ENCODE measurements at regions not wholly inside any gene's neighbourhood (a gene's known extent, or its start where the extent isn't known, plus 50 kb on each side); places are given as distances from the start of the nearest gene placed in this dataset.
"Not testable (repeated sequence)": the region's sequence is repeated elsewhere in the genome, so short reads cannot be mapped to it uniquely, and the experiment has no call there.

DNA sequence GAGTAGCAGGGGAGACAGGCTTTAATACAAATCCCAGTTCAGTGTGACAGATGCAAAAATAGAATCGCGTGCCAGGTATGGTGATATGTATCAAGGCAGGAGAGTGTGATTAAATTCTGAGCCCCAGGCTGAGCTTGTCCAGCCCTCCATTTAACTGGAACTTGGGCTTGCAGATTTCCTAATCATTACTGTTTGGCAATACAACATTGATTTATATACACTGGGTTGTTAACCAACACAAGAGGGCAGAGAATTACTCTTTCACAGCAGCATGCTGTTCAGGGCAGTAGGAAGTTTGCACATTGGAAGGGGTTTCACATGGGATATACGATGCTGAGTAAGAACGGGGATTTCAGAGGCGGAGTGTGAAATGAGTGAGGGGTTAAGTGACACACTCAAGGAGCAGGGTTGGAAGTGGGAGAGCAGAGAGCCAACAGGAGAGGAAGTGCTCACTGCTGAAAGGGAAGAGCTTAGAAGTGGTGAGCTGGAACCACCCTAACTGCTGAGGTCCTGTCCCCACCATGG is 70.8 kb upstream of the ATXN1 start:
- H3K4me1 Mint-ChIP-seq (ENCODE audit: low read depth), result peaks cover 25% of the 10 kb centered on the region
- no peak overlapping the region for H3K27ac Mint-ChIP-seq
- DNase-seq (ENCODE audit: low spot score), result no peak
- H3K4me3 Mint-ChIP-seq, result no peak overlapping the region
- peaks cover 30% of the 10 kb centered on the region for H3K27me3 Mint-ChIP-seq (ENCODE audit: low read depth)
- H3K9me3 Mint-ChIP-seq, result no peaks in the 10 kb centered on the region
- no peaks in the 10 kb centered on the region for H3K36me3 Mint-ChIP-seq (ENCODE audit: low read depth)

DNA sequence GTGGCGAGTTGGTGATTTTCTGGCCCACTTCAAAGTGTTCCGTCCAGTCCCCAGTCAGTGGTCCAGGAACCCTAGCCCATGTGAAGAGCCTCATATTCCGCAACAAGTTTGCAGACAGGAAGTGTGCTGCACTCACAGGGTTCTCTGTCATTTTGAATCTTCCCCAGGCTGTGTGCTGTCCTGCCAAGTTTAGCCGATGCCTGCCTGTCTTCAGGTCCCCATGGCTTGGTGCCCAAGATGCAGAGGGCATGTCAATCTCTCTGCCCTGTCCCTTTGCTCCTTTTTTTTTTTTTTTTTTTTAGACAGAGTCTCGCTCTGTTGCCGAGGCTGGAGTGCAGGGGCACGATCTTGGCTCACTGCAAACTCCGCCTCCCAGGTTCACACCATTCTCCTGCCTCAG is 69.9 kb upstream of the ATXN1 start:
- Mint-ChIP-seq H3K4me1 (ENCODE audit: low read depth) (peaks cover 18% of the 10 kb centered on the region), H3K36me3 (ENCODE audit: low read depth) (no peaks in the 10 kb centered on the region), H3K9me3 (no peaks in the 10 kb centered on the region), H3K27ac (no peak overlapping the region), H3K4me3 (no peak overlapping the region), H3K27me3 (ENCODE audit: low read depth) (peaks cover 30% of the 10 kb centered on the region)
- DNase-seq (ENCODE audit: low spot score), result no peak

GRCh38 chr6:16828058-16828457 is 66.8 kb upstream of the ATXN1 start:
- H3K27ac Mint-ChIP-seq, result no peak overlapping the region
- H3K9me3 Mint-ChIP-seq, result no peaks in the 10 kb centered on the region
- H3K36me3 Mint-ChIP-seq (ENCODE audit: low read depth), result no peaks in the 10 kb centered on the region
- DNase-seq (ENCODE audit: low spot score), result no peak
- H3K4me1 Mint-ChIP-seq (ENCODE audit: low read depth), result peaks cover 15% of the 10 kb centered on the region
- H3K4me3 Mint-ChIP-seq, result no peak overlapping the region
- peaks cover 51% of the 10 kb centered on the region for H3K27me3 Mint-ChIP-seq (ENCODE audit: low read depth)

DNA sequence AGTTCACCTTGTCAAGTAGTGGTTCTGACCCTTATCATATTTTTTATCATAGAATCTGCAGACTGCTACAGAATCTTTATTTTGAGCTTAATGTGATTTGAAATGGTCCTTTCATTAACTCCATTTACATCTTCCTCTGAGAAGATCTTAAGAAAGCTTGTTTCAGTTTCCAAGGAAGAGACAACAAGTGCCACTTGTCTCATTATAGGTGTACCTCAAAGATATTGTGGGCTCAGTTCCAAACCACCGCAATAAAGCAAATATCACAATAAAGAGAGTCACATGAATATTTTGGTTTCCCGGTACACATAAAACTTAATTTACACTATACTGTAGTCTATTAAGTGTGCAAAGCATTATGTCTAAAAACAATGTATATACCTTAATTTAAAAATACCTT is 66.4 kb upstream of the ATXN1 start:
- Mint-ChIP-seq H3K4me3 (no peak overlapping the region), H3K9me3 (no peaks in the 10 kb centered on the region), H3K4me1 (ENCODE audit: low read depth) (peaks cover 15% of the 10 kb centered on the region), H3K27ac (no peak overlapping the region), H3K36me3 (ENCODE audit: low read depth) (no peaks in the 10 kb centered on the region), H3K27me3 (ENCODE audit: low read depth) (peaks cover 47% of the 10 kb centered on the region)
- no peak for DNase-seq (ENCODE audit: low spot score)

DNA sequence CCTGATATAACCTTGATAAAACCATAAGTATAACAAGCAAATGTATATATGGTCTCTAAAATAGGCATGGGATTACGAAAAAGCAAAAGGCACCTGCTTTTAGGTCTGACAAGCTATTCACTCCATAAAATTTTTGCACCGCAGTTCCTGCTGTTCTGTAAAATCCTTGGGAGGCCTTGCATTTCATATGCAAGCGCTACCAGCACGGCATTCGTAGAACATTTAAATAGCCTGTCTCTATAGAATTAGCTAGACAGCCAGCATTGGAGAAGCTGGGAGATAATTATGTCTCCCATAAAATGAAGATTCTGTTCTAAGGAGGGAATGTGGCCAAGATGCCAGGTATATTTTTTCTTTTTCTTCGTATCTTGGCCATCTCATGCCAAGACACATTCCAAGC is 64.5 kb upstream of the ATXN1 start:
- H3K27ac Mint-ChIP-seq, result no peak overlapping the region
- no peak for DNase-seq (ENCODE audit: low spot score)
- no peak overlapping the region for H3K4me3 Mint-ChIP-seq
- no peaks in the 10 kb centered on the region for H3K9me3 Mint-ChIP-seq
- no peaks in the 10 kb centered on the region for H3K36me3 Mint-ChIP-seq (ENCODE audit: low read depth)
- H3K27me3 Mint-ChIP-seq (ENCODE audit: low read depth), result peaks cover 43% of the 10 kb centered on the region
- peaks cover 15% of the 10 kb centered on the region for H3K4me1 Mint-ChIP-seq (ENCODE audit: low read depth)

DNA sequence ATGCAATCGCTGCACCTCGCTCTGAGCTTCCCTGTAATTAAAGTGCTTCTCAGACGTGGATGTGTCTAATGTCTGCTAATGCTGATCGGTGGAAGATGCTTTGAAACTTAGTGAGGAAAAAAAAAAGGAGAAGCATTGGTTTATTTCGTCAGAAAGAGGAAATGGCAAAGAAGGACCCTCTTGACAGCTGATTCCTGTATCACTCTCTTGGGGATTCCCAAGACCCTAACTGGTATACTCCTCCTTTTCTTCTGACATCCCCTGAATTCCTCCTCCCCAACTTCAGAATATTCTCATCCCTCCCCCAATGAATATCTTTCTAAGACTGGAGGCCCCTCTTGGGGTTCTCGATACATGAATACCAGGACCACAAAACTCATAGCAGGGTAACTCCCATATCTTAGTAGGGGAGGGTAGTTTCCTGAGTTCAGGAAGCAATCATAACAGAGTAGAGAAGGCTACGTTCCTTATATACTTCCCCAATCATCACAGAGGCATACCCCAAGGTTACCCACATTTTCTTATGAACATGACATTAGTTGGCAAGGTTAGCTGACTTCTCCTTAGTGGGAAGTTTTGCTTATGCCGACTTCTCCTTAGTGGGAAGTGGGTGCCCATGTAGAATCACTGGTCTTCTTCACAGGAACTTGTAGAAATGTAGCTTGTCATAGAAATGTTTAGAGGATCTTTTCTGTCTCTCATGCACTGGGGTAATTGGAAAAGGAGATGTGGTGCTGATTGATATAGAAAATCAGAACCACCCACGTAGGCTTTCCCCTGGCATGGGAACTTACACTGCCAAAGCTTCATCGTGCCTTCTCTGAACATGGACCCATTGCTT is 63.8 kb upstream of the ATXN1 start:
- Mint-ChIP-seq H3K36me3 (ENCODE audit: low read depth) (no peaks in the 10 kb centered on the region), H3K4me1 (ENCODE audit: low read depth) (peaks cover 15% of the 10 kb centered on the region), H3K9me3 (no peaks in the 10 kb centered on the region), H3K27me3 (ENCODE audit: low read depth) (peaks cover 50% of the 10 kb centered on the region), H3K4me3 (no peak overlapping the region), H3K27ac (no peak overlapping the region)
- peak; percentile 11 for DNase-seq (ENCODE audit: low spot score)

- H3K4me1 Mint-ChIP-seq (ENCODE audit: low read depth), result peaks cover 15% of the 10 kb centered on the region
- H3K27ac Mint-ChIP-seq, result no peak overlapping the region
- no peaks in the 10 kb centered on the region for H3K36me3 Mint-ChIP-seq (ENCODE audit: low read depth)
- no peaks in the 10 kb centered on the region for H3K9me3 Mint-ChIP-seq
- peaks cover 48% of the 10 kb centered on the region for H3K27me3 Mint-ChIP-seq (ENCODE audit: low read depth)
- no peak for DNase-seq (ENCODE audit: low spot score)
- H3K4me3 Mint-ChIP-seq, result no peak overlapping the region
Observed at GRCh38 chr6:16823718-16824352, 62.6 kb upstream of the ATXN1 start.

GRCh38 chr6:16822975-16823717 is 61.9 kb upstream of the ATXN1 start:
- Mint-ChIP-seq H3K4me3 (no peak overlapping the region), H3K36me3 (ENCODE audit: low read depth) (no peaks in the 10 kb centered on the region), H3K9me3 (no peaks in the 10 kb centered on the region), H3K27ac (no peak overlapping the region), H3K4me1 (ENCODE audit: low read depth) (peaks cover 11% of the 10 kb centered on the region), H3K27me3 (ENCODE audit: low read depth) (peaks cover 49% of the 10 kb centered on the region)
- no peak for DNase-seq (ENCODE audit: low spot score)

GRCh38 chr6:16822529-16822928 is 61.3 kb upstream of the ATXN1 start:
- Mint-ChIP-seq H3K36me3 (ENCODE audit: low read depth) (no peaks in the 10 kb centered on the region), H3K4me1 (ENCODE audit: low read depth) (peaks cover 6% of the 10 kb centered on the region), H3K27me3 (ENCODE audit: low read depth) (peaks cover 51% of the 10 kb centered on the region), H3K27ac (no peak overlapping the region), H3K4me3 (no peak overlapping the region), H3K9me3 (no peaks in the 10 kb centered on the region)
- no peak for DNase-seq (ENCODE audit: low spot score)

DNA sequence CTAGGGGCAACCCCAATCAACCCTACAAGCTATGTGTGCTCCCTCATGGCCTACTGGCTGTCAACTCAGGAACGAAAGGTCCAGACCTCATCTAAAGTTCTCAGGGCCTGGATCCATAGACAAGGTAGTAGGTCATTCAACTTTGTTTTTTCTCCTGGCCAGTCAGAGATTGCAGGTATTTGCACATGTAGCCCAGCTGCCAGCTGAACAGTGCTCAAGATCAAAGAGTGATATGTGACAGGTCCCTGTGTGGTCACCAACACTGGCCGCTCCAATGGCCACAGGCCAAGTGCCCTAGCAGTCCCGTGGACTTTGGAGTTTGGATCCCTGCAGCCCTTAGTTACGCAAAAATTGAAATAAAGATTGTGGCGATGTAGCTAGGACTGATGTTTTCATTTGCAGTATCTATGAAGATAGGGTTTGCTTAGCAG is 60.6 kb upstream of the ATXN1 start:
- H3K4me1 Mint-ChIP-seq (ENCODE audit: low read depth), result no peaks in the 10 kb centered on the region
- no peak for DNase-seq (ENCODE audit: low spot score)
- H3K27ac Mint-ChIP-seq, result no peak overlapping the region
- H3K9me3 Mint-ChIP-seq, result no peaks in the 10 kb centered on the region
- no peak overlapping the region for H3K4me3 Mint-ChIP-seq
- peaks cover 47% of the 10 kb centered on the region for H3K27me3 Mint-ChIP-seq (ENCODE audit: low read depth)
- H3K36me3 Mint-ChIP-seq (ENCODE audit: low read depth), result no peaks in the 10 kb centered on the region

- not testable (repeated sequence) for H3K27ac Mint-ChIP-seq; H3K4me1 Mint-ChIP-seq (ENCODE audit: low read depth); H3K36me3 Mint-ChIP-seq (ENCODE audit: low read depth); DNase-seq (ENCODE audit: low spot score); H3K4me3 Mint-ChIP-seq; H3K9me3 Mint-ChIP-seq
- H3K27me3 Mint-ChIP-seq (ENCODE audit: low read depth), result peaks cover 39% of the 10 kb centered on the region
Observed at GRCh38 chr6:16820262-16820661, 59.0 kb upstream of the ATXN1 start.

GRCh38 chr6:16819752-16820151 is 58.5 kb upstream of the ATXN1 start:
- no peak overlapping the region for H3K4me3 Mint-ChIP-seq
- no peak for DNase-seq (ENCODE audit: low spot score)
- no peak overlapping the region for H3K27ac Mint-ChIP-seq
- H3K4me1 Mint-ChIP-seq (ENCODE audit: low read depth), result no peaks in the 10 kb centered on the region
- H3K9me3 Mint-ChIP-seq, result no peaks in the 10 kb centered on the region
- peaks cover 34% of the 10 kb centered on the region for H3K27me3 Mint-ChIP-seq (ENCODE audit: low read depth)
- no peaks in the 10 kb centered on the region for H3K36me3 Mint-ChIP-seq (ENCODE audit: low read depth)

GRCh38 chr6:16818992-16819626 is 57.8 kb upstream of the ATXN1 start:
- no peaks in the 10 kb centered on the region for H3K4me1 Mint-ChIP-seq (ENCODE audit: low read depth)
- H3K9me3 Mint-ChIP-seq, result no peaks in the 10 kb centered on the region
- no peak overlapping the region for H3K4me3 Mint-ChIP-seq

More at GRCh38 chr6:16818992-16819626, 57.8 kb upstream of the ATXN1 start:
- DNase-seq (ENCODE audit: low spot score), result no peak
- H3K27ac Mint-ChIP-seq, result no peak overlapping the region
- H3K27me3 Mint-ChIP-seq (ENCODE audit: low read depth), result peaks cover 28% of the 10 kb centered on the region
- no peaks in the 10 kb centered on the region for H3K36me3 Mint-ChIP-seq (ENCODE audit: low read depth)

All from T-helper 2 cell treated with Interferon-gamma antibody and Interleukin-4, amounts not matched to agents 5 μg/mL and 100 μg/mL, for 36 hours (primary cell).